ENCODE measurements at regions not wholly inside any gene's neighbourhood (a gene's known extent, or its start where the extent isn't known, plus 50 kb on each side); places are given as distances from the start of the nearest gene placed in this dataset.

- no peak overlapping the region for H3K4me3 ChIP-seq (ENCODE audit: low read length)
- no peak for TF ChIP-seq EZH2phosphoT487 (IDR thresholded peaks at IDR 0.05; ENCODE audit: borderline replicate concordance, low read length)
- TF ChIP-seq, protein P1, sequence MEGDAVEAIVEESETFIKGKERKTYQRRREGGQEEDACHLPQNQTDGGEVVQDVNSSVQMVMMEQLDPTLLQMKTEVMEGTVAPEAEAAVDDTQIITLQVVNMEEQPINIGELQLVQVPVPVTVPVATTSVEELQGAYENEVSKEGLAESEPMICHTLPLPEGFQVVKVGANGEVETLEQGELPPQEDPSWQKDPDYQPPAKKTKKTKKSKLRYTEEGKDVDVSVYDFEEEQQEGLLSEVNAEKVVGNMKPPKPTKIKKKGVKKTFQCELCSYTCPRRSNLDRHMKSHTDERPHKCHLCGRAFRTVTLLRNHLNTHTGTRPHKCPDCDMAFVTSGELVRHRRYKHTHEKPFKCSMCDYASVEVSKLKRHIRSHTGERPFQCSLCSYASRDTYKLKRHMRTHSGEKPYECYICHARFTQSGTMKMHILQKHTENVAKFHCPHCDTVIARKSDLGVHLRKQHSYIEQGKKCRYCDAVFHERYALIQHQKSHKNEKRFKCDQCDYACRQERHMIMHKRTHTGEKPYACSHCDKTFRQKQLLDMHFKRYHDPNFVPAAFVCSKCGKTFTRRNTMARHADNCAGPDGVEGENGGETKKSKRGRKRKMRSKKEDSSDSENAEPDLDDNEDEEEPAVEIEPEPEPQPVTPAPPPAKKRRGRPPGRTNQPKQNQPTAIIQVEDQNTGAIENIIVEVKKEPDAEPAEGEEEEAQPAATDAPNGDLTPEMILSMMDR (IDR thresholded peaks at IDR 0.05; ENCODE audit: low read depth, low read length, poor library complexity, severe bottlenecking) = no peak
- H3K36me3 ChIP-seq (ENCODE audit: control insufficient read depth, low read length) = no peaks in the 10 kb centered on the region
- H3K79me2 ChIP-seq (ENCODE audit: control insufficient read depth, low read length) = no peaks in the 10 kb centered on the region
- no peaks in the 10 kb centered on the region for H3K4me1 ChIP-seq (ENCODE audit: control insufficient read depth, low read length)
- H4K20me1 ChIP-seq (ENCODE audit: control insufficient read depth, insufficient read depth, low read depth, low read length) = no peaks in the 10 kb centered on the region
- no peaks in the 10 kb centered on the region for H3K9me2 ChIP-seq (replicated peaks; ENCODE audit: control insufficient read depth, low read length)
- H3K27ac ChIP-seq (ENCODE audit: low read depth, low read length) = no peak overlapping the region
- no peaks in the 10 kb centered on the region for H3K9me3 ChIP-seq (ENCODE audit: control insufficient read depth, insufficient read depth, low read length)
- H3F3A ChIP-seq (ENCODE audit: control insufficient read depth, insufficient read depth) = no peaks in the 10 kb centered on the region
- no peaks in the 10 kb centered on the region for H3K27me3 ChIP-seq (ENCODE audit: control insufficient read depth, low read length)
- no peak overlapping the region for H3K4me2 ChIP-seq (ENCODE audit: low read length)
Measured at GRCh38 chr18:68543344-68543743, 171.6 kb downstream of the TMX3 start.

GRCh38 chr18:68542846-68543245 lies 172.1 kb downstream of the TMX3 start:
- Histone ChIP-seq H3F3A (ENCODE audit: control insufficient read depth, insufficient read depth) (no peaks in the 10 kb centered on the region), H3K27ac (ENCODE audit: low read depth, low read length) (no peak overlapping the region), H3K9me2 (replicated peaks; ENCODE audit: control insufficient read depth, low read length) (no peaks in the 10 kb centered on the region), H3K4me3 (ENCODE audit: low read length) (no peak overlapping the region), H3K9me3 (ENCODE audit: control insufficient read depth, insufficient read depth, low read length) (no peaks in the 10 kb centered on the region), H4K20me1 (ENCODE audit: control insufficient read depth, insufficient read depth, low read depth, low read length) (no peaks in the 10 kb centered on the region), H3K79me2 (ENCODE audit: control insufficient read depth, low read length) (no peaks in the 10 kb centered on the region), H3K4me1 (ENCODE audit: control insufficient read depth, low read length) (no peaks in the 10 kb centered on the region), H3K4me2 (ENCODE audit: low read length) (no peak overlapping the region), H3K36me3 (ENCODE audit: control insufficient read depth, low read length) (no peaks in the 10 kb centered on the region), H3K27me3 (ENCODE audit: control insufficient read depth, low read length) (no peaks in the 10 kb centered on the region)
- TF ChIP-seq, protein P1 (IDR thresholded peaks at IDR 0.05; ENCODE audit: low read depth, low read length, poor library complexity, severe bottlenecking) = no peak
- no peak for TF ChIP-seq EZH2phosphoT487 (IDR thresholded peaks at IDR 0.05; ENCODE audit: borderline replicate concordance, low read length)

DNA sequence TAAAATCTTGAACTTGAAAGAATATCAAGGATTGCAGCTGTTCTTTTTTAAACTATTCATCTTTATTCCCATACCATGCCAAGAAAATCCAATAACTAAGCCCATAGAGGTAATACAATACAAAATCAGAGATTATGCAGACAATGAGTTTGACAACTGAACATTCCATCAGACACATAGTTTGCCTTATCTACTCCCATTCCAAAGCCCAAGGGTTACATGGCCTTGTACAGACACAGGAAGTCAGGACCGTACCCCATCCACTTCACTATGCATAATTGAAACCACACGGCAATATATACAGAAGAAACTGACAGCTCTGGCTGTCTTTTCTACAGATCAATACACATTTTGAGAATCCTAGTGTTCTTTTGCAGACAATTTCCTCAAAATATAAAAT lies 181.3 kb downstream of the TMX3 start:
- H3K4me1 ChIP-seq (ENCODE audit: control insufficient read depth, low read length) = no peaks in the 10 kb centered on the region
- H3K4me2 ChIP-seq (ENCODE audit: low read length) = no peak overlapping the region
- TF ChIP-seq EZH2phosphoT487 (IDR thresholded peaks at IDR 0.05; ENCODE audit: borderline replicate concordance, low read length) = no peak
- TF ChIP-seq, protein P1 (IDR thresholded peaks at IDR 0.05; ENCODE audit: low read depth, low read length, poor library complexity, severe bottlenecking) = no peak
- H3K9me2 ChIP-seq (replicated peaks; ENCODE audit: control insufficient read depth, low read length) = no peaks in the 10 kb centered on the region
- H3K4me3 ChIP-seq (ENCODE audit: low read length) = no peak overlapping the region
- H3K27me3 ChIP-seq (ENCODE audit: control insufficient read depth, low read length) = no peaks in the 10 kb centered on the region
- no peaks in the 10 kb centered on the region for H3F3A ChIP-seq (ENCODE audit: control insufficient read depth, insufficient read depth)
- no peaks in the 10 kb centered on the region for H3K79me2 ChIP-seq (ENCODE audit: control insufficient read depth, low read length)
- no peaks in the 10 kb centered on the region for H3K9me3 ChIP-seq (ENCODE audit: control insufficient read depth, insufficient read depth, low read length)
- H4K20me1 ChIP-seq (ENCODE audit: control insufficient read depth, insufficient read depth, low read depth, low read length) = no peaks in the 10 kb centered on the region
- H3K27ac ChIP-seq (ENCODE audit: low read depth, low read length) = no peak overlapping the region
- H3K36me3 ChIP-seq (ENCODE audit: control insufficient read depth, low read length) = no peaks in the 10 kb centered on the region
